Mesendoderm (in vitro differentiated cells): ENCODE measurements at regions not wholly inside any gene's neighbourhood (a gene's known extent, or its start where the extent isn't known, plus 50 kb on each side); places are given as distances from the start of the nearest gene placed in this dataset.
"Not testable (repeated sequence)": the region's sequence is repeated elsewhere in the genome, so short reads cannot be mapped to it uniquely, and the experiment has no call there.

Experiments used
- DNase-seq: peaks from one replicate; pipeline ENCODE4 v3.0.0; 2013
- H2AK5ac ChIP-seq: 2 replicates; pipeline ENCODE4 v1.6.1; 2013; ENCODE audit warnings: low read length, inconsistent platforms
- H2BK120ac ChIP-seq: 2 replicates; pipeline ENCODE4 v1.6.1; 2013; ENCODE audit warnings: low read depth, mild to moderate bottlenecking, low read length, moderate library complexity, mixed read lengths
- H2BK15ac ChIP-seq: replicated peaks from 2 replicates; pipeline ENCODE4 v1.6.1; 2013; ENCODE audit warnings: low read depth, mild to moderate bottlenecking, moderate library complexity
- H2BK5ac ChIP-seq: 2 replicates; pipeline ENCODE4 v1.6.1; 2013; ENCODE audit warnings: low read length, inconsistent platforms
- H3K18ac ChIP-seq: 2 replicates; pipeline ENCODE4 v1.6.1; 2013; ENCODE audit warnings: mild to moderate bottlenecking, low read length, mixed read lengths
- H3K23ac ChIP-seq: one replicate; pipeline ENCODE4 v1.6.1; 2013; ENCODE audit warnings: low read length
- H3K27ac ChIP-seq: 2 replicates; pipeline ENCODE4 v1.5.1; 2013; ENCODE audit warnings: low read depth, mild to moderate bottlenecking, inconsistent platforms, low read length, moderate library complexity
- H3K27me3 ChIP-seq: 2 replicates; pipeline ENCODE4 v1.6.1; 2013; ENCODE audit warnings: low read length, control low read depth, mild to moderate bottlenecking, inconsistent platforms; ENCODE audit not compliant: insufficient read depth, poor library complexity
- H3K36me3 ChIP-seq: 2 replicates; pipeline ENCODE4 v1.6.1; 2013; ENCODE audit warnings: low read length, inconsistent platforms; ENCODE audit not compliant: control insufficient read depth, insufficient read depth
- H3K4ac ChIP-seq: one replicate; pipeline ENCODE4 v1.6.1; 2013; ENCODE audit warnings: low read depth, mild to moderate bottlenecking, low read length, moderate library complexity
- H3K4me1 ChIP-seq: 2 replicates; pipeline ENCODE4 v1.6.1; 2013; ENCODE audit warnings: low read depth, low read length, inconsistent platforms; ENCODE audit not compliant: control insufficient read depth
- H3K4me2 ChIP-seq: 2 replicates; pipeline ENCODE4 v1.6.1; 2013; ENCODE audit warnings: low read length
- H3K4me3 ChIP-seq: 2 replicates; pipeline ENCODE4 v1.5.1; 2013; ENCODE audit warnings: mild to moderate bottlenecking, low read length
- H3K56ac ChIP-seq: one replicate; pipeline ENCODE4 v1.6.1; 2013; ENCODE audit warnings: low read length
- H3K79me1 ChIP-seq: 2 replicates; pipeline ENCODE4 v1.6.1; 2013; ENCODE audit warnings: low read length, inconsistent platforms
- H3K79me2 ChIP-seq: 2 replicates; pipeline ENCODE4 v1.6.1; 2013; ENCODE audit warnings: mild to moderate bottlenecking, low read length; ENCODE audit not compliant: control insufficient read depth, insufficient read depth
- H3K9ac ChIP-seq: 2 replicates; pipeline ENCODE4 v1.6.1; 2013; ENCODE audit warnings: low read length, inconsistent platforms
- H4K5ac ChIP-seq: one replicate; pipeline ENCODE4 v1.6.1; 2013; ENCODE audit warnings: low read length
- H4K8ac ChIP-seq: one replicate; pipeline ENCODE4 v1.6.1; 2013; ENCODE audit warnings: low read depth, mild to moderate bottlenecking, control low read depth, low read length, moderate library complexity
- WGBS: extraction: QIAGEN DNeasy Blood & Tissue Kit; methylation state at CpG from one replicate; pipeline ENCODE4 v1.1.7; 2013; ENCODE audit warnings: low lambda C conversion rate, missing lambda C conversion rate; ENCODE audit not compliant: insufficient coverage; ENCODE audit errors: extremely low coverage; 5-methylcytosine and 5-hydroxymethylcytosine counted together

GRCh38 chr5:119299242-119299614 lies 56.6 kb upstream of the TNFAIP8 start:
- H3K4ac ChIP-seq, H2BK120ac ChIP-seq, H3K79me1 ChIP-seq, H3K36me3 ChIP-seq, H4K8ac ChIP-seq, H3K23ac ChIP-seq, H3K27me3 ChIP-seq, H4K5ac ChIP-seq, H2BK5ac ChIP-seq, H3K56ac ChIP-seq, H3K4me2 ChIP-seq, H3K27ac ChIP-seq, H2BK15ac ChIP-seq, H3K4me1 ChIP-seq, H3K18ac ChIP-seq, H3K4me3 ChIP-seq, H3K79me2 ChIP-seq, H2AK5ac ChIP-seq, H3K9ac ChIP-seq, DNase-seq: not testable (repeated sequence)
- WGBS: no CpG with 5 or more reads among the region's 9 CpGs

- H2BK5ac ChIP-seq, H2BK15ac ChIP-seq, H4K8ac ChIP-seq, H3K56ac ChIP-seq, H3K79me1 ChIP-seq, H3K27me3 ChIP-seq, H3K36me3 ChIP-seq, H3K18ac ChIP-seq, H3K23ac ChIP-seq, DNase-seq, H4K5ac ChIP-seq, H3K4me3 ChIP-seq, H3K4me1 ChIP-seq, H3K9ac ChIP-seq, H3K27ac ChIP-seq, H3K4me2 ChIP-seq, H3K79me2 ChIP-seq, H3K4ac ChIP-seq, H2BK120ac ChIP-seq, H2AK5ac ChIP-seq: not testable (repeated sequence)
- WGBS: no CpG with 5 or more reads among the region's 23 CpGs
Measured at GRCh38 chr5:119299615-119300310, 56.1 kb upstream of the TNFAIP8 start.

- Histone ChIP-seq H3K4ac (no peak overlapping the region), H3K36me3 (no peaks in the 10 kb centered on the region), H2AK5ac (no peak overlapping the region), H2BK5ac (no peak overlapping the region), H3K23ac (no peak overlapping the region), H2BK120ac (no peak overlapping the region), H4K8ac (no peak overlapping the region), H3K27me3 (no peaks in the 10 kb centered on the region), H3K4me2 (no peak overlapping the region), H3K18ac (no peak overlapping the region), H3K27ac (no peak overlapping the region), H3K79me2 (no peaks in the 10 kb centered on the region), H3K79me1 (peaks cover 3% of the 10 kb centered on the region), H4K5ac (no peak overlapping the region), H3K4me3 (no peak overlapping the region), H3K56ac (no peak overlapping the region), H3K9ac (no peak overlapping the region), H2BK15ac (no peak overlapping the region), H3K4me1 (peaks cover 4% of the 10 kb centered on the region)
- no CpG with 5 or more reads among the region's 3 CpGs for WGBS
- DNase-seq: no peak
Measured at GRCh38 chr5:119300311-119300670, 55.5 kb upstream of the TNFAIP8 start.

- H3K27me3 ChIP-seq: no peaks in the 10 kb centered on the region
- H3K18ac ChIP-seq: no peak overlapping the region
- no CpG with 5 or more reads among the region's 2 CpGs for WGBS
- H3K9ac ChIP-seq: no peak overlapping the region
- no peak overlapping the region for H3K23ac ChIP-seq
- H3K36me3 ChIP-seq: no peaks in the 10 kb centered on the region
- H2BK120ac ChIP-seq: no peak overlapping the region
- H4K8ac ChIP-seq: no peak overlapping the region
- no peak overlapping the region for H3K27ac ChIP-seq
- no peak overlapping the region for H3K56ac ChIP-seq
- no peak overlapping the region for H3K4me2 ChIP-seq
- no peaks in the 10 kb centered on the region for H3K79me2 ChIP-seq
- peaks cover 3% of the 10 kb centered on the region for H3K79me1 ChIP-seq
- H2AK5ac ChIP-seq: no peak overlapping the region
- no peak for DNase-seq
- H3K4ac ChIP-seq: no peak overlapping the region
- H3K4me3 ChIP-seq: no peak overlapping the region
- H4K5ac ChIP-seq: no peak overlapping the region
- H2BK5ac ChIP-seq: no peak overlapping the region
- no peak overlapping the region for H2BK15ac ChIP-seq
- peaks cover 4% of the 10 kb centered on the region for H3K4me1 ChIP-seq
Measured at GRCh38 chr5:119301210-119301609, 54.6 kb upstream of the TNFAIP8 start.

- H2BK5ac ChIP-seq: no peak overlapping the region
- no peak overlapping the region for H2BK15ac ChIP-seq
- no peak for DNase-seq
- H3K27me3 ChIP-seq: no peaks in the 10 kb centered on the region
- H2BK120ac ChIP-seq: no peak overlapping the region
- no peak overlapping the region for H3K9ac ChIP-seq
- no peaks in the 10 kb centered on the region for H3K36me3 ChIP-seq
- no peak overlapping the region for H2AK5ac ChIP-seq
- H3K4ac ChIP-seq: no peak overlapping the region
- H4K8ac ChIP-seq: no peak overlapping the region
- no peak overlapping the region for H3K4me3 ChIP-seq
- H3K79me2 ChIP-seq: no peaks in the 10 kb centered on the region
- no peak overlapping the region for H3K4me2 ChIP-seq
- H3K79me1 ChIP-seq: peaks cover 3% of the 10 kb centered on the region
- H3K56ac ChIP-seq: no peak overlapping the region
- no peak overlapping the region for H4K5ac ChIP-seq
- no peak overlapping the region for H3K23ac ChIP-seq
- no peak overlapping the region for H3K27ac ChIP-seq
- peaks cover 4% of the 10 kb centered on the region for H3K4me1 ChIP-seq
- no peak overlapping the region for H3K18ac ChIP-seq
Measured at GRCh38 chr5:119301906-119302305, 53.9 kb upstream of the TNFAIP8 start.

- peaks cover 3% of the 10 kb centered on the region for H3K79me1 ChIP-seq
- H2BK5ac ChIP-seq: no peak overlapping the region
- H3K18ac ChIP-seq: no peak overlapping the region
- H3K4me2 ChIP-seq: no peak overlapping the region
- no CpG with 5 or more reads among the region's 3 CpGs for WGBS
- no peaks in the 10 kb centered on the region for H3K79me2 ChIP-seq
- peaks cover 4% of the 10 kb centered on the region for H3K4me1 ChIP-seq
- H2BK120ac ChIP-seq: no peak overlapping the region
- DNase-seq: no peak
- no peak overlapping the region for H3K4ac ChIP-seq
- H2AK5ac ChIP-seq: no peak overlapping the region
- H3K56ac ChIP-seq: no peak overlapping the region
- no peak overlapping the region for H3K23ac ChIP-seq
- no peak overlapping the region for H3K27ac ChIP-seq
- no peaks in the 10 kb centered on the region for H3K27me3 ChIP-seq
- no peak overlapping the region for H2BK15ac ChIP-seq
- no peak overlapping the region for H3K9ac ChIP-seq
- no peak overlapping the region for H4K8ac ChIP-seq
- no peaks in the 10 kb centered on the region for H3K36me3 ChIP-seq
- H3K4me3 ChIP-seq: no peak overlapping the region
- no peak overlapping the region for H4K5ac ChIP-seq
Measured at GRCh38 chr5:119302449-119302848, 53.4 kb upstream of the TNFAIP8 start.
